ENCODE measurements at regions not wholly inside any gene's neighbourhood (a gene's known extent, or its start where the extent isn't known, plus 50 kb on each side); places are given as distances from the start of the nearest gene placed in this dataset.

- ChIA-PET CTCF (interaction anchor here (1.4 kb wide), 1 partner anchor 10 kb away, joined by 3 read pairs; no protein-coding TSS in a partner anchor), POLR2A (interaction anchor here (0.6 to 1.1 kb wide), 2 partner anchors 93 to 179 kb away, joined by 5 to 6 read pairs; partner anchors contain the start of gene JARID2)
- no peaks in the 10 kb centered on the region for H3K36me3 ChIP-seq (ENCODE audit: control insufficient read depth in 2 of 2, insufficient read depth in 1 of 2, low read length in 2 of 2)
- H3K4me3 ChIP-seq (ENCODE audit: low read depth, low read length) = no peak overlapping the region
- no peaks in the 10 kb centered on the region for H3K9me3 ChIP-seq (ENCODE audit: control insufficient read depth, insufficient read depth, low read depth, low read length)
- peaks cover 5% of the 10 kb centered on the region; the same call in 1 of the 2 replicates for H3K4me1 ChIP-seq (ENCODE audit: control insufficient read depth, insufficient read depth, low read length)
- peak; percentile 63; the same call in 1 of the 2 replicates for TF ChIP-seq WT1 (tag by site-specific recombination; IDR thresholded peaks at IDR 0.05)
- no peak for TF ChIP-seq ZNF18 (tag by site-specific recombination; IDR thresholded peaks at IDR 0.05)
- no peak for TF ChIP-seq ZNF707 (tag by site-specific recombination; IDR thresholded peaks at IDR 0.05)
- 0 out of 2 replicates have a peak, but pooled peaks have one; percentile 43 for TF ChIP-seq PRDM10 (tag by site-specific recombination; IDR thresholded peaks at IDR 0.05)
- H3K27ac ChIP-seq (ENCODE audit: extremely low read depth, low read depth, low read length) = no peak overlapping the region; the same call in 1 of the 2 replicates
These were observed 179.6 kb upstream of the JARID2 start for GRCh38 chr6:15066089-15066758.

- POLR2A ChIA-PET = interaction anchor here (0.5 to 0.8 kb wide), 2 partner anchors 29 to 172 kb away, joined by 3 to 5 read pairs; no protein-coding TSS in a partner anchor
- TF ChIP-seq FEZF1 (tag by site-specific recombination; IDR thresholded peaks at IDR 0.05) = peak; percentile 64
- peak; percentile 96 for TF ChIP-seq SP7 (tag by site-specific recombination; IDR thresholded peaks at IDR 0.05)
- no peak for TF ChIP-seq PRDM2 (tag by site-specific recombination; IDR thresholded peaks at IDR 0.05; ENCODE audit: borderline replicate concordance)
- CTCF ChIA-PET = interaction anchor here (0.6 kb wide), 1 partner anchor 39 kb away, joined by 3 read pairs; no protein-coding TSS in a partner anchor
These were observed 172.5 kb upstream of the JARID2 start for GRCh38 chr6:15073344-15073789.

More at GRCh38 chr6:15073344-15073789, 172.5 kb upstream of the JARID2 start:
- Histone ChIP-seq H3K9me3 (ENCODE audit: control insufficient read depth, insufficient read depth, low read depth, low read length) (no peaks in the 10 kb centered on the region), H3K4me1 (ENCODE audit: control insufficient read depth, insufficient read depth, low read length) (0 out of 2 replicates have a peak, but pooled peaks cover 2% of the 10 kb centered on the region), H3K36me3 (ENCODE audit: control insufficient read depth in 2 of 2, insufficient read depth in 1 of 2, low read length in 2 of 2) (no peaks in the 10 kb centered on the region), H3K4me3 (ENCODE audit: low read depth, low read length) (no peak overlapping the region), H3K27ac (ENCODE audit: extremely low read depth, low read depth, low read length) (no peak overlapping the region)
